ENCODE measurements at regions not wholly inside any gene's neighbourhood (a gene's known extent, or its start where the extent isn't known, plus 50 kb on each side); places are given as distances from the start of the nearest gene placed in this dataset.
"Not testable (repeated sequence)": the region's sequence is repeated elsewhere in the genome, so short reads cannot be mapped to it uniquely, and the experiment has no call there.

DNA sequence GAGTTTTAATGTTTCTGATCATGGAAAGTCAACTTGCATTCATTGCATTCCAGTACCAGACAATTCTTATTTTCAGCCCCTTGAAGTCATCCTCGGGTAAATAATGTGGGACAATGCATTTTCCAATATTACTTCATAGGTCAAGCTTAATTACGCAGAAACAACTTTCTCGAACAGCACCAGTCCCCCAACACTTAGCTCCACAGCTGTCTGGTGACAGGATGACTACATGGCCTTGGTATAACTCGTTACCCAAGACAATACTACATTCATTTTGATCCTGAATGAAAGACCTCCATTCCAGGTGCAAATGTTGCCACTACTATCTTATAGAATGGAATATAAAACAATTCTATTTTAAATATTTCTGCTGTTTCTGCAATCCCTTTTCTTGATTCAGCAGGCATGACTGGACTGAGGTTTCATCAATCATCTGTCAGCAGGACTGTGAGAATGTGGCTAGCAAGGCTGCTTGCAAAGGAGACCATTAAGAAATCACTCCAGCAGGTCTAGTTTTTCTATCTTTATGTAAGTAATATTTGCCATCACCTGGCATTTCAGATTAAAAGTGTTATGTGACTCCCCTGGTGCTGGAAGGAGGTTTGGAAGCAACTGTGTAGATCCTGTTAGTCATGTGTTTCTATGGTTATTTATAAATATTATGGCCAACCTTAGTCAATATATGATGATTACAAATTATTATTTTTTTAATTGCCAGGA lies 147.9 kb downstream of the HAO1 start:
- Histone ChIP-seq H3K36me3 (no peaks in the 10 kb centered on the region), H3K4me1 (no peaks in the 10 kb centered on the region), H3K4me3 (no peak overlapping the region), H3K27me3 (no peaks in the 10 kb centered on the region), H3K9me3 (no peaks in the 10 kb centered on the region), H3K27ac (no peak overlapping the region)
- ATAC-seq (no peak), FAIRE-seq (no peak), DNase-seq (no peak)
- TF ChIP-seq, protein P1, sequence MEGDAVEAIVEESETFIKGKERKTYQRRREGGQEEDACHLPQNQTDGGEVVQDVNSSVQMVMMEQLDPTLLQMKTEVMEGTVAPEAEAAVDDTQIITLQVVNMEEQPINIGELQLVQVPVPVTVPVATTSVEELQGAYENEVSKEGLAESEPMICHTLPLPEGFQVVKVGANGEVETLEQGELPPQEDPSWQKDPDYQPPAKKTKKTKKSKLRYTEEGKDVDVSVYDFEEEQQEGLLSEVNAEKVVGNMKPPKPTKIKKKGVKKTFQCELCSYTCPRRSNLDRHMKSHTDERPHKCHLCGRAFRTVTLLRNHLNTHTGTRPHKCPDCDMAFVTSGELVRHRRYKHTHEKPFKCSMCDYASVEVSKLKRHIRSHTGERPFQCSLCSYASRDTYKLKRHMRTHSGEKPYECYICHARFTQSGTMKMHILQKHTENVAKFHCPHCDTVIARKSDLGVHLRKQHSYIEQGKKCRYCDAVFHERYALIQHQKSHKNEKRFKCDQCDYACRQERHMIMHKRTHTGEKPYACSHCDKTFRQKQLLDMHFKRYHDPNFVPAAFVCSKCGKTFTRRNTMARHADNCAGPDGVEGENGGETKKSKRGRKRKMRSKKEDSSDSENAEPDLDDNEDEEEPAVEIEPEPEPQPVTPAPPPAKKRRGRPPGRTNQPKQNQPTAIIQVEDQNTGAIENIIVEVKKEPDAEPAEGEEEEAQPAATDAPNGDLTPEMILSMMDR (IDR thresholded peaks at IDR 0.05) = no peak
- 64 to 71% methylated on average over 4 of the region's 4 CpGs for WGBS, 2 donors
- intact Hi-C loops (cut with DNase I) = no loop called here

DNA sequence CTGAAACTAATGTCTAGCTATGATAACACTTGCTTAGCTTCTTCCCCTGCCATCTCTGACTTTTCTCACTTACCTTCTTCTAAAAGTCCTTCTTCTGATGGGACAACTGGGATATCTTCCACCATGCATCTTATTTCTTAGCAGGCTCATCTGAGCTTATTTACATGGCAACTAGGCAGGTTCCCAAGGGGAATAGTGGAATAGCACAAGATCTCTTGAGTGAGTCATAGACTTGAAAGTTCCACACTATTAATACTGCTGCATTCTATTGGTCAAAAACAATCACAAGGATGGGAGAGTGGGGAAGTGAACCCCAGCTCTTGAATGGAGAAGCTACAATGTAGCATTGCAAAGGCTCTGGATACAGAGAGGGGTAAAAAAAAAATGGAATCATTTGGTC lies 142.1 kb downstream of the HAO1 start:
- H3K36me3 ChIP-seq = no peaks in the 10 kb centered on the region
- no peaks in the 10 kb centered on the region for H3K9me3 ChIP-seq
- no peak for ATAC-seq
- intact Hi-C loops (cut with DNase I) = no loop called here
- H3K27ac ChIP-seq = no peak overlapping the region
- no peaks in the 10 kb centered on the region for H3K27me3 ChIP-seq
- H3K4me3 ChIP-seq = no peak overlapping the region
- TF ChIP-seq, protein P1 (IDR thresholded peaks at IDR 0.05) = no peak
- no peak for DNase-seq
- FAIRE-seq = no peak
- H3K4me1 ChIP-seq = no peaks in the 10 kb centered on the region

DNA sequence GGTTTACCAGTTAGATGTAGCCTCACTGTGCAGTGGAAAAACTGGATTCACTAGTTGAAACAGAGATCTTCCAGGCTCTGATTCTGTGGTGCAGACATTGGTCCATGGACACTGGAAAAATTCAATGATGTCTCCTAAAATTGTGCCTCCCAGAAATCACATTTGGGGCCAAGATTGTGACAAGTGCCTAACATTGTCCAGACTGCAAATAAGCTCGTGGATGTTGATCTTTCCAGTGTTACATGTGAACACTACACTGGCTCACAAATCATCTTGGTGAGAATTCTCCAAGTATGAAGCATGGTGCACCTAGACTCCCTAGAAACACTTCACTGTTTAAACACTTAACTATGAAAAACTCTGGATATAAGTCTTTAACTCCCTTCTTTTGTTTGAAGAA lies 140.4 kb downstream of the HAO1 start:
- H3K4me1 ChIP-seq = no peaks in the 10 kb centered on the region
- DNase-seq = no peak
- no peaks in the 10 kb centered on the region for H3K9me3 ChIP-seq
- H3K27ac ChIP-seq = no peak overlapping the region
- no peak overlapping the region for H3K4me3 ChIP-seq
- no peaks in the 10 kb centered on the region for H3K27me3 ChIP-seq
- TF ChIP-seq, protein P1 (IDR thresholded peaks at IDR 0.05) = no peak
- WGBS, 2 donors = 18 to 19% methylated on average over 1 of the region's 1 CpG
- no peaks in the 10 kb centered on the region for H3K36me3 ChIP-seq
- intact Hi-C loops (cut with DNase I) = no loop called here
- ATAC-seq = no peak
- FAIRE-seq = no peak

DNA sequence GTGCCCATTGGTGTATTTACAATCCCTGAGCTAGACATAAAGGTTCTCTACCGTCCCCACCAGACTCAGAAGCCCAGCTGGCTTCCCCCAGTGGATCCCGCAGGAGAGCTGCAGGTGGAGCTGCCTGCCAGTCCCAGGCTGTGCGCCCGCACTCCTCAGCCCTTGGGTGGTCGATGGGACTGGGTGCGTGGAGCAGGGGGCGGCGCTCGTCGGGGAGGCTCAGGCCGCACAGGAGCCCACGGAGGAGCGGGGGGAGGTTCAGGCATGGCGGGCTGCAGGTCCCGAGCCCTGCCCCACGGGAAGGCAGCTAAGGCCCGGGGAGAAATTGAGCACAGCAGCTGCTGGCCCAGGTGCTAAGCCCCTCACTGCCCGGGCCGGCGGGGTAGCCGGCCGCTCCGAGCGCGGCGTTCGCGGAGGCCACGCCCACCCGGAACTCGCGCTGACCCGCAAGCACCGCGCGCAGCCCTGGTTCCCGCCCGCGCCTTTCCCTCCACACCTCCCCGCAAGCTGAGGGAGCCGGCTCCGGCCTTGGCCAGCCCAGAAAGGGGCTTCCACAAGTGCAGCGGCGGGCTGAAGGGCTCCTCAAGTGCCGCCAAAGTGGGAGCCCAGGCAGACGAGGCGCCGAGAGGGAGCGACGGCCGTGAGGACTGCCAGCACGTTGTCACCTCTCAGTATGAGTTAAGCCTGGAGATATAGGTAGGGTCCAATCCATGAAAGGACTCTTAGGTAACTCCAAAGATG lies 136.7 kb downstream of the HAO1 start:
- H3K36me3 ChIP-seq; H3K27ac ChIP-seq; H3K9me3 ChIP-seq; FAIRE-seq; intact Hi-C loops (cut with DNase I); H3K4me1 ChIP-seq; H3K27me3 ChIP-seq: not testable (repeated sequence)
- ATAC-seq = peak in 3 of 4 donors; percentile 34 to 66 (median 40)
- DNase-seq = peak in 2 of 6 donors; percentile 20 to 57
- H3K4me3 ChIP-seq = peak overlapping the region in 2 of 4 donors; percentile 2 to 11
- 29 to 49% methylated on average over 43 to 52 of the region's 52 CpGs for WGBS, 2 donors

DNA sequence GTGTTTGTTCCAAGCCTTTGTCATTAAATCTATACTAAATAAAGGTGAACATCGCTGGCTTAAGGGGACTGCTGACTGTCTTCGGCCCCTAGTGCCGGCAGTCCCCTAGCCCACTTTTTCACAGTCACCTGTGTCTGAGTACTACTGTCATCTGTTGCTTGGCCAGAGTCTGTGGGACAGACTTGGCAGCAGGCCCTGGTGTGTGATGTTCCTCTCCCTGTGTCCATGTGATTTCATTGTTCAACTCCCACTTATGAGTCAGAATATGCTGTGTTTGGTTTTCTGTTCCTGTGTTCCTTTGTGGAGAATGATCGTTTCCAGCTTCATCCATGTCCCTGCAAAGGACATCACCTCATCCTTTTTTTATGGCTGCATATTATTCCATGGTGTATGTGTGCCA lies 133.4 kb downstream of the HAO1 start:
- H3K4me3 ChIP-seq = no peak overlapping the region
- H3K27me3 ChIP-seq = no peaks in the 10 kb centered on the region
- ATAC-seq (no peak), FAIRE-seq (no peak), DNase-seq (no peak)
- no peak overlapping the region for H3K27ac ChIP-seq
- intact Hi-C loops (cut with DNase I) = no loop called here
- H3K36me3 ChIP-seq = no peaks in the 10 kb centered on the region
- H3K4me1 ChIP-seq = no peaks in the 10 kb centered on the region
- TF ChIP-seq, protein P1 (IDR thresholded peaks at IDR 0.05) = no peak
- 72 to 84% methylated on average over 4 of the region's 4 CpGs for WGBS, 2 donors
- H3K9me3 ChIP-seq = no peaks in the 10 kb centered on the region
